GM18868 (cell line): ENCODE measurements at regions not wholly inside any gene's neighbourhood (a gene's known extent, or its start where the extent isn't known, plus 50 kb on each side); places are given as distances from the start of the nearest gene placed in this dataset.

Experiments used
- ATAC-seq: cut with Tn5 transposase; IDR thresholded peaks from one replicate; pipeline ENCODE4 v1.9.1; 2021; ENCODE audit warnings: mild to moderate bottlenecking, moderate library complexity; ENCODE audit not compliant: unreplicated experiment

DNA sequence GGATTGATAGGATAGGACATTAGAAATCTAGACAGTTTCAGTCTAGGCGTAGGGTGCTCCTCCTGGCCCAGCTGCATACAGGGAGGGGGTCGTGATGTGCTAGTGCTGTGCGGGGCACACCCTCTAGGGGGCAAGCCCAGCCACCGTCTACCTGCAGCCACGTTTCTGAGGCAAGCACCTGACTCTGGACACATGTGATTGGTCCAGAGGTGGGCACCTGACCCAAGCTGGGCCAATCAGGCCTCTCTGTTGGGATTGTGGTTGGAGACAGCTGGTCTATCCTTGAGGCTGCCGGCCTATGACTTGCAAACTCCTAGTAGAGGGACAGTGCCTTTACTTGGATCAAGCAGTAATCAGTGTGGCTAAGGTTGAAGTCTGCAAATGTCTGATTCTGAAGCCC lies 317.1 kb downstream of the BMP7 start:
- ATAC-seq: no peak

DNA sequence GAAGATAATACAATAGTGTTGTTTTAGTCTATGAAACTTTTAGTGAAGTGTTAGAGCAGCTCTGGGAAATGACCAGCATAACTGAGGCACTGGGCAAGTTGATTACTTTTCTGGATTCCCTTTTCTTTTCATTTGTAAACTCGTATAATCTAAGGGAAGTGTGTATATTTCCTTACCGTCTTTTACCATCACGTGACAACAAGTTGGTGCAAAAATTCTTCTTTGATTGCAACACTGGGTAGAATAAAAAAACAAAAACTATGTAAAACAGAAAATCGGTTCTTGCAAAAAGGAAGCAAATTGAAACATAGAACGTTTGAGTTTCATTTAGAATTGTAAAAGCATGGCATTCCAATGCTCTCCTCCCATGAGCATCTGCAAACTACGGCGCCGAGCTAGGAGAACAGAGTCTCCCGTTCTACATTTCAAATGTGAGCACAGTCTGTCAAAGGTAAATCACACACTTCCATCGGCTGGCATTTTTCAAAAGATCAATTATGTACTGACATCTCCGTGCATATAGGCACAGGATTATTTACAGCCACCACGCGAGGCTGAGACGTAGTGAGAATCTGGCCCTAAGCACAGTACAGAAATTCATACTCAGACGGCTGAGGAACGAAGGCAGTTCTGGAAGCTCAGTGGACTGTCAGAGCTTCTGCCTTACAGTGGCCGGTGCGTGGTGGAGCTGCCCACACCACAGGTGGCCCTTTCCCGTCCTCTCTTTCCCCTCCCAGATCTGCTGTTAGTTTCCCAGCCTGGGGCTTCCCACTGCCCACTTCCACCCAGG lies 314.0 kb downstream of the BMP7 start:
- ATAC-seq: no peak

DNA sequence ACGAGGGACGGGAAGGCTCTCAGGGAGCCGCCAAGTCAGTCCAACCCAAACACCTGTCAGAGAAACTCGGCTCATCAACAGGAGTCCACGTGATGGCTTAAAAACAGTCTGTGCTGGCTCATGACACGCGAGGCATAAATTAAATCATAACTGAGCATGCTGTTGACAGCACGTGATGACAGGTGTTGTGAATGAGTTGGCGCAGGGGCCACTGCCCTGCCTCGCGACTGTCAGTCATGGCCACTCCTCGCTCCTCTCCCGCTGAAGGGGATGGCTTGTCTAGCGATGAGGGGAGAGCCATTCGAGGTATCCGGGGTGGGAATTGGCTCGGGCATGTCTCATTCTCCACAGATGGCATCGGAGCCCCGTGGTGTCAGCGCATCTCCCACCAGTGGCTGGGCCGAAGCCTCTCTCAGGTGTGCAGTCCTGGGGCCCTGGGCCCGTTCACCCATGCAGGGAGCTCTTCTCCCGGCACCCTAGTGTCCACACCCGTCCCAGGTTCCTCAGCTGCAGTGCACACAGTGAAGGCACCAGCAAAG lies 313.3 kb downstream of the BMP7 start:
- ATAC-seq: no peak

DNA sequence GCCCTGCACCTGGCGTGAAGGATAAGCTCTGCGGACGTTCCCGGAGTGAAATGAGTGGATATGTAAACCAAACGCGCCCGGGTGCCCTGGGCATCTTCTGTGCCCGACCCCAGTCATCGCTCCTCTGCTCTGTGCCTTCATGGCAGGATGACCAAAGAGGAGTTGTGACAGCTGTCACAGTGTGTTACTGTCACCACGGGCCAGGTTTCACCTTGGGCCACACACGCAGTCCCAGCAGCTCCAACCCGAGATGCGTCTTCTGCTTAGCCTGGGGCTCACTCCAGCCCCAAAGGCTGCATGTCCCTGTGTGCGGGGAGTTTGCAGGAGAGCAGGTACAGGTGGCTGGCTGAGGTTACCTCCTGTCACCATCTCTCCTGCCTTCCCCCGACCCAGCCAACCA lies 311.6 kb downstream of the BMP7 start:
- ATAC-seq: no peak

DNA sequence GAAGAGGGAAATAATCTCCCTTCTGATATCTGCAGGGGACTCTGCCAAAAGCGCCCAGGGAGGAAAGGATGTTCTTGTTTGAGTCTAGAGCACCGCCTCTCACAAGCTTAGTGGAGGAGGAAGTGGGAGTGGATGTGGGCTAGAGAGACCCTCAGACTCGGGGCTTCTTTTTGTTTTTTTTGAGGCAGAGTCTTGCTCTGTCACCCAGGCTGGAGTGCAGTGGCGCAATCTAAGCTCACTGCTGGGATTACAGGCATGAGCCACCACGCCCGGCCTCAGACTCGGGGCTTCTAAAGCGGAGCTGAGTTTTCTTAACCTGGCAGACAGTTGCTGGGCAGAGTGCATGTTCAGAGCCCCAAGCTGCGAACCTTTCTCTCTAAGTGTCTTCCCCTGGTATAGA lies 310.8 kb downstream of the BMP7 start:
- ATAC-seq: no peak

GRCh38 chr20:56956534-56956933 lies 309.9 kb downstream of the BMP7 start:
- ATAC-seq: no peak

DNA sequence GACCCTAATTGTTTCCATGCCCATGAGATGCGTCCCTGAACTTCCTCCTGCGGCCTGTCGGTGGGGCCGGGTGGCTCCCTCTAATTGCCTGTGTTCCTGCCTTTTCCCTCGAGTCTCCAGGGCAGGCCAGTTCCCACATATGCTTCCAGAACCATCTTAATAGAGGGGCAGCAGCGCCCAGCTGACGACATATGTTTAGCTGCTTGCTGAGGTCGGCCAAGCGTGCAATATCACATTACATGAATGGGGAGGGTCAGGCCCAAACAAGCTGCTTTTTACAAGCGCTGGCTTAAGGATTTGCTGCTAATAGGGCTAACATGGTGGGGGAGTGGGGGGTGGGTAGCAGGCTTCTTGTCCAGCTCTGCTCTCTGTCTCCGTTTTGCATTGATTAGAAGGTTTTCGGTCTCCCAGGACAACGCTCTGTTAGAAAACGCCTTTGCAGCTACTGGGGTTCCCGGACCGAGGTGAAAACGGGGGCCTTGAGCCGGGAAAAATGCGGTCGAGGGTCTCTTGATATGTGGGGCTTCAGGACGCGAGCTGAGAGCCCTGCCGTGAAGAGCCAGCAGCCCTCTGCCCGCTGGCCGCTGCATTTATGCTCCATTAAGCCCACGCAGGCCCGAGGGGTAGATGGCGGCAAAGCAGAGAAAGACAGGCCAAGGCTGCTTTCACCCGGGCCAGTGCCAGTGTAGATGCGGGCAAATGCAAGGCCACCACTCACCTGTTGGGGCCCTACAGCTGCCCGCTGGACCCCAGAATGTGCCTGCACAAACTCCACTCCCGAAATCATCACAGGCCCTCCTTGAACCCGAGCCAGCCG lies 308.5 kb downstream of the BMP7 start:
- ATAC-seq: no peak

DNA sequence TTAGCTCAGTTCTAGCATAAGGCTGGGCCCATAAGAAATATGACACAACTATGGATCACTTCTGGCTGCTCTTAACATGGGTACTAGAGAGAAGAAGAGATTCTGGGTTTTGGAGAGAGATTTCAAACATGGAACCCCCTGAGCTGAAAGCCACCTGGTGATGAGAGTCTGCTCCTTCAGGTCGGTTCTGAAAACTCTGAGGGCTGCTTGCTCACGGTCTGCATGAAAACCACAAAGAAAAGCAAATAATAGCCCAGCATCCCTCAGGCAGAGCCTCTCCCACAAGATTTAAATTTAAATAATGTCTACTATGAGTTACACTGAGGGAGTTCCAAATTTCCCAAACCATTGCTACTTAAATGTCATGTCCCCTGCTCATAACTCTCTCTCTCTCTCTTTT lies 301.5 kb downstream of the BMP7 start:
- no peak for ATAC-seq

DNA sequence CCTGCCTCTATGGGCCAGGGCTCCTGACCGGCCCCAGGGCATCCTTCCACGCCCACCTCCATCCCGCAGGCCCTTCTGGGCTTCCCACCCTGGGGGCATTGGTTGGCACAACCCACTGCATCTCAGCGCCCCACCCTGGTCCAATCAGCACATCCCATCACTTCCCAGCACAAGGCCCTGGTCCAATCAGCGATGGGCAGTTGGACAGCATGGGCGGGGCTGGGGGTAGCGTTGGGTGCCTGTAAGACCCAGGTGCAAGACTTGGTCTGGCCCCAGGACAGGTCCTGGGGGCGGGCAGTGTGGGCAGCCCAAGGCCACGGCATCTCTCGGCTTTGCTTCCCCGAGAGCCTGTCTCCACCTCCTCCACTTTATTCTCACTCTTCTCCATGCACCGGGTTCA lies 298.5 kb downstream of the BMP7 start:
- ATAC-seq: no peak

DNA sequence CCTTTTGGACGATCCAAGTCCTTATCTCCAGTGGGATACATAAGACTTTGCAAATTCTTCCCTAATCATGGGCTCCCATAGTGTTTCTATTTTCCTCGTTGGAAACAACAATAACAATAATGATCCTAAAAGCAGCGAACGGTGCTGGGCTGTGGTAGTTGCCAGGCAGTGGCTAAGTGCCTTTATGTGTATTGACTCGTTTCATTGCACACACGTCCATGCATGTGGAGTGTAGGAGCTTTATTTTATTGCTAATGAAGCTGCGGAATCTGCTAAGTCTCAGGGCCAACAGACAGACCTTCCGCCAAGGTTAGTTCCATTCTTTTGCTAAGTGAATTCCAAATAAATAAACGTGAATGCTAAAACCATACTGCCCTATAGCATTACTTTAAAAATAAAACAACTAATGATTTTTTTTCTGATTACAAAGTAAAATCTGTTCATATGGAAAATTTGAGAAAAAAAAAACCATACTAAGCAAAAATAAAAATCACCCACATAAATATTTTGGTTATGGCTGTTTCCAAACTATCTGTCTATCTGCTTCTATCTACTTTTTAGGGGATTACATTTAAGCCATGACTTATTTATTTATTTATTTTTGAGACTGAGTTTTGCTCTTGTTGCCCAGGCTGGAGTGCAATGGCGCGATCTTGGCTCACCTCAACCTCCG lies 297.9 kb downstream of the BMP7 start:
- no peak for ATAC-seq

DNA sequence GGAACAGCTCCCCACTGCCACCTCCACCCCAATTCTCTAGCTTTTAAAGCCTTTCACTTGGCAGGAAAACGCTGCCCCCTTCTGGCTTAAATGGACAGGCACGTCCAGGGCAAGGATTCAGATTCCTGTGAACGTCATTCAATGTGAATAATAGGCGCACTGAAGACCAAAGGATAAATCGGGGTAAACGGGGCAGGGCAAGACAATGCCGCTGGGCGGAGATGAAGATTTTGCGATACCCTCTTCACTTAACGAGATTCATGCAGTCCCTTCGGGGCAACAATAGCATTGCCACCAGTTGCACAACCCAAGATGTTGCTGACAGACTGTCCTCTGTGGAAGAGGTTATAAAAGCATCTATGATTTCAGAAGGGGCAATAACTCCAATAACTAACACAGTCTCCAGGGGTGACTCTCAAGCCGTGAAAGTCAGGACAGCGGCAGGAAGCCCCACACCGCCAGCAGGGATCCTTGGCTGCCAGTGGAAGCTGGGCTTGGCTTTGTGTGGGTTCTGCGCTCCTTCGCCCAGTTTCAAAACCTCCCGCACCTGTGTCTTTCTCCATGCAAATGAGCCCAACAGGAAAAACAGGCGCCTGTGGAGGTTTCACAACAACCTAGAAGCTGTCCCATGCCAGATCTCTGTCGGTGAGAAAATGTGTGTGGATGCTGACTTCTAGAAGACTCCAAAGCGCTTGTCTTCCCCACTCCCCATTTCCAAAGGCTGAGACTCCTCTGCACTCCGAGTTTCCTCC lies 291.8 kb downstream of the BMP7 start:
- no peak for ATAC-seq

GRCh38 chr20:56975838-56976237 lies 290.6 kb downstream of the BMP7 start:
- no peak for ATAC-seq

GRCh38 chr20:56976336-56976735 lies 290.1 kb downstream of the BMP7 start:
- no peak for ATAC-seq

DNA sequence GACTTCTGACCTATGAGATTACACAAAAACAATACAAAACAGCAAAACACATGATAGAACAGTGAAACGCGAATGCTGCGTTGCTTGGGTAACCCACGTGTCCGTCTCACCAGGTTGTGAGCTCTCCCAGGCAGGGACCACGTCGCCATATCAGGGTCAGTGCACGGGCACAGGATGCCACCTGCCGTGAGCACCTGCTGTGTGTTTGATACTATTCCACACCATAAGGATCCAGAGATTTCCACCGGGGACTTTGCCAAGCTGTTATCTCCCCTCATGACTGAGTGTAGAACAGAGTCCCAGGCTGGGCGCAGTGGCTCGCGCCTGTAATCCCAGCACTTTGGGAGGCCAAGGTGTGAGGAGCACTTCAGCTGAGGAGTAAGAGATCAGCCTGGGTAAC lies 288.0 kb downstream of the BMP7 start:
- no peak for ATAC-seq

- ATAC-seq: no peak
Measured at GRCh38 chr20:56979125-56979524, 287.3 kb downstream of the BMP7 start.

DNA sequence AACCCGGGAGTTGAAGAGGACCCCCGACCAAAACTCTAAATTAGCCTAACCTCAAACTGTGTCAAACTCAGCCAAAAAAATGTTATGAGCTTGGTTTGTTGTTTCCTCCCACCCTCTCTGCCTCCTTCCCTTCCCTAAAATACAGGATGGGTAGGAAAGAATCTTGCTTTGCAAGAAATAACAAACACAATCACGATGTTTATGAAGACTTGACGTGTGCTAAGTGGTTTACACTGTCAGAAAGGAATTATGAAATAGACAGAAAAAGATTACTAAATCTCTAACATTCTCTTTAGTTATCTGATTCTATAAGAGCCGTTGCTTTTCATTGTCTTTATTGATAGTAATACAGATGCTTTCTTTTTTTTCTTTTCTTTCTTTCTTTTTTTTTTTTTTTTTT lies 285.1 kb downstream of the BMP7 start:
- no peak for ATAC-seq

DNA sequence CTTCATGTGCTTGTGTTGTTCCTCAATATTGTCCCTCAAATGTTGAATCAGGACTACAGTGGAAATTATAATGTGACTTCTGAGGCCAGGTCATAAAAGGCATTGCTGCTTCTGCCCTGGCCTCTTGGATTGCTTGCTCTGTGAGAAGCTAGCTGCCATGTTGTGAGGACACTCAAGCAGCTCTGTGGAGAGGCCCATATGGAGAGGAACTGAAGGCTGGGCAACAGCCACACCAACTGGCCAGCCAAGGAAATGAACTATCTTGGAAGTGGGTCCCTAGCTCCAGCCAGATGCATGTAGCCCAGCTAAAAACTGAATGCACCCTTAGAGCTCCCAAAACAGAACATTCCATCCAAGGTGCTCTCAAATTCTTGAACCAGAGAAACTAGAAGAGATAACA lies 282.6 kb downstream of the BMP7 start:
- ATAC-seq: no peak

DNA sequence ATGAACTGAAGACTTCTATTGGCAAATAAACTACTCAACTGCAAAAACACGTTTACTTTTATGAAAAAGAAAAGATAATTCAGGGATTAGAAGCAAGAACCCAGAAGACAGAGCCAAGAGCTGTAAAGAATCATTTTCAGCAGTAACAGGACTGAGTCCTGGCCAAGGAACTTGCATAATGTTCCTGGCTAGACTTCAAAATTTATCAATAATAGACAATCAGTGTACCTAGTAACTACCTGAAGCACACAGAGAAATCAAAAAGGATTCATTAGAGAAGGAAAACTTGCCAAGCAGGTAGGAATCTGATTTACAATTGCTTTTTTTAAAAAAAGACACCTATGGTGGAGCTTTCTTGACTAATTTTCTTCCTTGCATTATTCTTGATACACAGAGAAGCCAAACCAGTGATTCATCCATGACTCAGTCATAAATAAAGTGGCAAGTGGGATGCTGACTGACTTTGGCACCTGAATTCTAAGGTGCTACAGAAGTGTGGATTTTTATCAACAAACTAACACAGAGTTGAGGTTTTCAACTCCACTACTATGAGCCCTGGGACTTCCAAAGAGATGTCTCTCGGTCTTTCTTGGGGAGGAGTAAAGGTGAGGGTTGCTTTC lies 281.3 kb downstream of the BMP7 start:
- no peak for ATAC-seq

- no peak for ATAC-seq
Measured at GRCh38 chr20:56986476-56986875, 280.0 kb downstream of the BMP7 start.

- ATAC-seq: no peak
Measured at GRCh38 chr20:56986931-56987720, 279.3 kb downstream of the BMP7 start.
